Islet of Langerhans (tissue), 1 donor: ENCODE measurements at regions not wholly inside any gene's neighbourhood (a gene's known extent, or its start where the extent isn't known, plus 50 kb on each side); places are given as distances from the start of the nearest gene placed in this dataset.

ENCODE experiments used
- FAIRE-seq: peaks from one replicate; lab custom pipeline; 2011; peaks lifted over from hg19 to GRCh38; lab: Jason Lieb, UNC

GRCh38 chr3:24843955-24844354 is 349.3 kb upstream of the THRB start:
- FAIRE-seq = no peak

GRCh38 chr3:24845524-24846155 is 351.0 kb upstream of the THRB start:
- no peak for FAIRE-seq

GRCh38 chr3:24846286-24846860 is 351.7 kb upstream of the THRB start:
- no peak for FAIRE-seq

GRCh38 chr3:24850245-24850644 is 355.6 kb upstream of the THRB start:
- FAIRE-seq = no peak

GRCh38 chr3:24853685-24854490 is 359.2 kb upstream of the THRB start:
- no peak for FAIRE-seq

GRCh38 chr3:24854748-24855147 is 360.1 kb upstream of the THRB start:
- no peak for FAIRE-seq

- no peak for FAIRE-seq
Measured at GRCh38 chr3:24857945-24858344, 363.3 kb upstream of the THRB start.

GRCh38 chr3:24863215-24863614 is 368.6 kb upstream of the THRB start:
- no peak for FAIRE-seq

GRCh38 chr3:24867783-24868182 is 373.1 kb upstream of the THRB start:
- no peak for FAIRE-seq

- no peak for FAIRE-seq
Measured at GRCh38 chr3:24881239-24881638, 386.6 kb upstream of the THRB start.

GRCh38 chr3:24886501-24886900 is 391.9 kb upstream of the THRB start:
- FAIRE-seq = no peak

- FAIRE-seq = no peak
Measured at GRCh38 chr3:24890012-24890411, 395.4 kb upstream of the THRB start.

GRCh38 chr3:24899373-24899772 is 404.7 kb upstream of the THRB start:
- FAIRE-seq = no peak

- FAIRE-seq = no peak
Measured at GRCh38 chr3:24899901-24900603, 405.4 kb upstream of the THRB start.

- no peak for FAIRE-seq
Measured at GRCh38 chr3:24905266-24905665, 410.6 kb upstream of the THRB start.

- no peak for FAIRE-seq
Measured at GRCh38 chr3:24907106-24907505, 412.5 kb upstream of the THRB start.

- FAIRE-seq = no peak
Measured at GRCh38 chr3:24911076-24911475, 416.4 kb upstream of the THRB start.

GRCh38 chr3:24915639-24916038 is 421.0 kb upstream of the THRB start:
- no peak for FAIRE-seq

- FAIRE-seq = no peak
Measured at GRCh38 chr3:24917908-24918307, 423.3 kb upstream of the THRB start.

GRCh38 chr3:24923570-24923969 is 428.9 kb upstream of the THRB start:
- FAIRE-seq = no peak

GRCh38 chr3:24929521-24929920 is 434.9 kb upstream of the THRB start:
- FAIRE-seq = no peak

- no peak for FAIRE-seq
Measured at GRCh38 chr3:24933401-24933800, 438.8 kb upstream of the THRB start.

GRCh38 chr3:24936574-24936973 is 441.9 kb upstream of the THRB start:
- FAIRE-seq = no peak
